H1 (cell line): ENCODE measurements at regions not wholly inside any gene's neighbourhood (a gene's known extent, or its start where the extent isn't known, plus 50 kb on each side); places are given as distances from the start of the nearest gene placed in this dataset.

Source experiments
- CTBP2 ChIP-seq: IDR thresholded peaks from 2 replicates; pipeline ENCODE4 v1.7.0; 2011; ENCODE audit warnings: borderline replicate concordance, mild to moderate bottlenecking, moderate library complexity, mixed read lengths, low read length; ENCODE audit not compliant: insufficient read depth, insufficient read length
- EP300 ChIP-seq, 2 experiments: IDR thresholded peaks; 1 replicate in 1 of 2; 2 replicates in 1 of 2; pipeline ENCODE4 v1.6.1; 2011 to 2012; ENCODE audit warnings: low read depth in 2 of 2, low read length in 2 of 2, mild to moderate bottlenecking in 2 of 2, borderline replicate concordance in 1 of 2, inconsistent platforms in 1 of 2, moderate library complexity in 1 of 2
- EZH2 ChIP-seq: fragments of 200-600 bp; sonication (generic); IDR thresholded peaks from 2 replicates; pipeline ENCODE4 v1.7.1; 2012; ENCODE audit warnings: low read depth, mild to moderate bottlenecking, moderate library complexity, low read length, inconsistent platforms; ENCODE audit not compliant: severe bottlenecking
- FOSL1 ChIP-seq: IDR thresholded peaks from 2 replicates; pipeline ENCODE4 v1.6.1; 2011; ENCODE audit warnings: mild to moderate bottlenecking, low read depth, low read length, moderate library complexity; ENCODE audit not compliant: insufficient read depth
- HDAC2 ChIP-seq, 2 experiments: fragments of 300-600 bp in 1 of 2; sonication (generic) in 1 of 2; IDR thresholded peaks; 2 replicates each; pipeline ENCODE4 v1.6.1; 2011 to 2012; ENCODE audit warnings: low read depth in 2 of 2, low read length in 2 of 2, mild to moderate bottlenecking in 2 of 2, moderate library complexity in 2 of 2, borderline replicate concordance in 1 of 2, inconsistent platforms in 1 of 2
- JUN ChIP-seq: IDR thresholded peaks from 2 replicates; pipeline ENCODE4 v1.6.1; 2011; ENCODE audit warnings: low read depth, mild to moderate bottlenecking, improper control_type of control experiment, low read length
- POLR2A ChIP-seq, 2 experiments: IDR thresholded peaks; 1 replicate in 1 of 2; 2 replicates in 1 of 2; pipeline ENCODE4 v1.6.1; 2011; ENCODE audit warnings: low read depth in 2 of 2, low read length in 2 of 2, mild to moderate bottlenecking in 2 of 2; ENCODE audit errors: control extremely low read depth in 1 of 2
- RAD21 ChIP-seq, 2 experiments: IDR thresholded peaks in 1 of 2; conservative IDR thresholded peaks in 1 of 2; 2 replicates each; pipeline ENCODE4 v1.6.1; 2011; ENCODE audit warnings: low read depth in 2 of 2, low read length in 2 of 2, improper control_type of control experiment in 1 of 2, inconsistent platforms in 1 of 2, mild to moderate bottlenecking in 1 of 2, moderate library complexity in 1 of 2
- RBBP5 ChIP-seq: IDR thresholded peaks from 2 replicates; pipeline ENCODE4 v1.7.1; 2012; ENCODE audit warnings: low read depth, mild to moderate bottlenecking, inconsistent platforms, low read length, moderate library complexity, borderline replicate concordance
- TBP ChIP-seq: IDR thresholded peaks from 2 replicates; pipeline ENCODE4 v1.6.1; 2011; ENCODE audit warnings: low read depth, low read length, improper control_type of control experiment
- ZNF274 ChIP-seq: IDR thresholded peaks from 2 replicates; pipeline ENCODE4 v1.7.0; 2012; ENCODE audit warnings: low read length, borderline replicate concordance; ENCODE audit errors: extremely low read depth
- TF ChIP-seq, protein P1 (sequence below), 3 experiments: IDR thresholded peaks; 1 replicate in 2 of 3; 2 replicates in 1 of 3; pipeline versions ENCODE4 v1.5.1 to v1.6.1; 2011; ENCODE audit warnings: low read length in 3 of 3, mild to moderate bottlenecking in 3 of 3, inconsistent platforms in 2 of 3, low read depth in 1 of 3, moderate library complexity in 1 of 3; ENCODE audit not compliant: insufficient read depth in 1 of 3; ENCODE audit errors: control extremely low read depth in 1 of 3

DNA sequence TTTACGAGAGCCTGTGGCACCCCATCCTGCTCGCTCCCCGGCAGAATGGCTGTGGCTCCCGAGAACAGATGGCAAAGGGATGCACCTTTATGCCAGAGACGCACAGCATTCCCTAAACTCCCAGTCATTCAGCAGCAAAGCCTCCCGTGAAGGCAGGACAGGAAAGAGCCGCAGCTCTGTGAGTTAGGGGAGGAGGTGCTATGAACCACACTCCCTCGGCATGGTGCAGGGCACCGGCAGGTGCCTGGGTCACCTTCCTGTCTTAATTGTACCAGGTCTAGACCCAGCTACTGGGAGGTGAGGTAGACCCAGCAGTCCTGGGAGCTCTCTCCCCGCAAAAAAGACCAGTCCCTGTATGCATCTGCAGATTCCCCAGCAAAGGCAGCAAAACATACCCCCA lies 149.8 kb downstream of the TWIST2 start:
- TF ChIP-seq, protein P1, sequence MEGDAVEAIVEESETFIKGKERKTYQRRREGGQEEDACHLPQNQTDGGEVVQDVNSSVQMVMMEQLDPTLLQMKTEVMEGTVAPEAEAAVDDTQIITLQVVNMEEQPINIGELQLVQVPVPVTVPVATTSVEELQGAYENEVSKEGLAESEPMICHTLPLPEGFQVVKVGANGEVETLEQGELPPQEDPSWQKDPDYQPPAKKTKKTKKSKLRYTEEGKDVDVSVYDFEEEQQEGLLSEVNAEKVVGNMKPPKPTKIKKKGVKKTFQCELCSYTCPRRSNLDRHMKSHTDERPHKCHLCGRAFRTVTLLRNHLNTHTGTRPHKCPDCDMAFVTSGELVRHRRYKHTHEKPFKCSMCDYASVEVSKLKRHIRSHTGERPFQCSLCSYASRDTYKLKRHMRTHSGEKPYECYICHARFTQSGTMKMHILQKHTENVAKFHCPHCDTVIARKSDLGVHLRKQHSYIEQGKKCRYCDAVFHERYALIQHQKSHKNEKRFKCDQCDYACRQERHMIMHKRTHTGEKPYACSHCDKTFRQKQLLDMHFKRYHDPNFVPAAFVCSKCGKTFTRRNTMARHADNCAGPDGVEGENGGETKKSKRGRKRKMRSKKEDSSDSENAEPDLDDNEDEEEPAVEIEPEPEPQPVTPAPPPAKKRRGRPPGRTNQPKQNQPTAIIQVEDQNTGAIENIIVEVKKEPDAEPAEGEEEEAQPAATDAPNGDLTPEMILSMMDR (IDR thresholded peaks at IDR 0.05; ENCODE audit: control extremely low read depth in 1 of 3, insufficient read depth in 1 of 3, low read depth in 1 of 3, low read length in 3 of 3): no peak
- TF ChIP-seq HDAC2 (IDR thresholded peaks at IDR 0.05; ENCODE audit: borderline replicate concordance in 1 of 2, low read depth in 2 of 2, low read length in 2 of 2): no peak
- no peak for TF ChIP-seq JUN
- TF ChIP-seq POLR2A (IDR thresholded peaks at IDR 0.05; ENCODE audit: control extremely low read depth in 1 of 2, low read depth in 2 of 2, low read length in 2 of 2): no peak
- no peak for TF ChIP-seq RBBP5
- TF ChIP-seq CTBP2: no peak
- TF ChIP-seq FOSL1: no peak
- TF ChIP-seq ZNF274: no peak
- no peak for TF ChIP-seq TBP
- no peak for TF ChIP-seq EP300 (IDR thresholded peaks at IDR 0.05; ENCODE audit: borderline replicate concordance in 1 of 2, low read depth in 2 of 2, low read length in 2 of 2)
- TF ChIP-seq EZH2: no peak
- TF ChIP-seq RAD21 (IDR thresholded peaks at IDR 0.05 in 1 of 2, conservative IDR thresholded peaks at IDR 0.05 in 1 of 2; ENCODE audit: low read depth in 2 of 2, low read length in 2 of 2): no peak
